Hepatocyte (in vitro differentiated cells): ENCODE measurements at regions not wholly inside any gene's neighbourhood (a gene's known extent, or its start where the extent isn't known, plus 50 kb on each side); places are given as distances from the start of the nearest gene placed in this dataset.

Source experiments
- CTCF ChIP-seq: fragments of 200-600 bp; sonication (generic); IDR thresholded peaks from 2 replicates; pipeline ENCODE4 v1.5.1; 2016; ENCODE audit warnings: antibody characterized with exemption, mild to moderate bottlenecking; ENCODE audit not compliant: poor library complexity
- EZH2 ChIP-seq: fragments of 200-600 bp; sonication (generic); IDR thresholded peaks from 2 replicates; pipeline ENCODE4 v1.6.1; 2016; ENCODE audit warnings: antibody characterized with exemption, mild to moderate bottlenecking, borderline replicate concordance

GRCh38 chr22:48871176-48871840, 956.4 kb downstream of the BRD1 start:
- no peak for TF ChIP-seq CTCF
- TF ChIP-seq EZH2, result no peak
